Neural crest cell (in vitro differentiated cells): ENCODE measurements at regions not wholly inside any gene's neighbourhood (a gene's known extent, or its start where the extent isn't known, plus 50 kb on each side); places are given as distances from the start of the nearest gene placed in this dataset.
A peak's percentile ranks its signal among the peaks of the same experiment; 100 is the strongest.

Experiments used
- DNase-seq: peaks from one replicate; pipeline ENCODE4 v3.0.0; 2021; ENCODE audit warnings: low read depth, mixed read lengths, low spot score
- H3K27ac Mint-ChIP-seq: one replicate; pipeline ENCODE4 v1.8.0; 2021; ENCODE audit warnings: mild to moderate bottlenecking, mixed read lengths; ENCODE audit not compliant: unreplicated experiment
- H3K27me3 Mint-ChIP-seq: 2 replicates; pipeline ENCODE4 v1.8.0; 2021; ENCODE audit warnings: low read depth, mild to moderate bottlenecking, mixed read lengths
- H3K36me3 Mint-ChIP-seq: 2 replicates; pipeline ENCODE4 v1.8.0; 2021; ENCODE audit warnings: low read depth, mild to moderate bottlenecking, mixed read lengths
- H3K4me1 Mint-ChIP-seq: 2 replicates; pipeline ENCODE4 v1.8.0; 2021; ENCODE audit warnings: mixed read lengths
- H3K4me3 Mint-ChIP-seq: one replicate; pipeline ENCODE4 v1.8.0; 2021; ENCODE audit warnings: mild to moderate bottlenecking, mixed read lengths
- H3K9me3 Mint-ChIP-seq: 2 replicates; pipeline ENCODE4 v1.8.0; 2021; ENCODE audit warnings: mixed read lengths
- TF ChIP-seq, protein P1 (sequence below): fragments of 200-600 bp; sonication (generic); conservative IDR thresholded peaks from 2 replicates; pipeline ENCODE4 v1.5.0; 2021; ENCODE audit warnings: antibody characterized with exemption, mild to moderate bottlenecking

DNA sequence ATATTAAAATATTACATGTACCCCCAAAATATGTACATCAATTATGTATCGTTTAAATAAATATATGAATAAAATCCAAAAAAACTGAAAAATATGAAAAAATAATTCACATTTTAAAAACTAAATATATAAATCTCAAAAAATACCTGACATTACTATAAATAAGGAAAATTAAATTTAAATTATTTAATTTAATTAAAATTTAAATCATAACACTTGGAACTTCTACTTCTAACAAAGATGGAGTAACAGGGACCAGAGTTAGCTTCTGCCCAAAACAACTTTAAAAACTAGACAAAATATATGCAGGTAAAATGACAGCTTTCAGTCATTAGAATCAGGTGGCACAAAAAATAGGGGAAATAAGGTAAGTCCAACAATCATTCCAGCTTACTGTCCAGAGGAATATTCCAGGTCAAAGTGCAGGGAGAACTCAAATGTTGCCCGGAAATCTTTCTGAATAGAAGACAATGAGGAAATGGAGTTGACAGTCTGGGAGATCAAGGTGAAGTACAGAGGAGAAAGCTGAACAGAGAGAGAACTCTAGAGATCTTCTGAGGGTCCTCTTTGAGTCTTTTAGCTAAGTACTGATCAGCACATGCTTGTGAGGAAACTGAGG lies 207.7 kb upstream of the ATP11B start:
- DNase-seq: no peak
- TF ChIP-seq, protein P1, sequence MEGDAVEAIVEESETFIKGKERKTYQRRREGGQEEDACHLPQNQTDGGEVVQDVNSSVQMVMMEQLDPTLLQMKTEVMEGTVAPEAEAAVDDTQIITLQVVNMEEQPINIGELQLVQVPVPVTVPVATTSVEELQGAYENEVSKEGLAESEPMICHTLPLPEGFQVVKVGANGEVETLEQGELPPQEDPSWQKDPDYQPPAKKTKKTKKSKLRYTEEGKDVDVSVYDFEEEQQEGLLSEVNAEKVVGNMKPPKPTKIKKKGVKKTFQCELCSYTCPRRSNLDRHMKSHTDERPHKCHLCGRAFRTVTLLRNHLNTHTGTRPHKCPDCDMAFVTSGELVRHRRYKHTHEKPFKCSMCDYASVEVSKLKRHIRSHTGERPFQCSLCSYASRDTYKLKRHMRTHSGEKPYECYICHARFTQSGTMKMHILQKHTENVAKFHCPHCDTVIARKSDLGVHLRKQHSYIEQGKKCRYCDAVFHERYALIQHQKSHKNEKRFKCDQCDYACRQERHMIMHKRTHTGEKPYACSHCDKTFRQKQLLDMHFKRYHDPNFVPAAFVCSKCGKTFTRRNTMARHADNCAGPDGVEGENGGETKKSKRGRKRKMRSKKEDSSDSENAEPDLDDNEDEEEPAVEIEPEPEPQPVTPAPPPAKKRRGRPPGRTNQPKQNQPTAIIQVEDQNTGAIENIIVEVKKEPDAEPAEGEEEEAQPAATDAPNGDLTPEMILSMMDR: no peak
- Mint-ChIP-seq H3K4me1 (peaks cover 5% of the 10 kb centered on the region), H3K27ac (no peak overlapping the region), H3K9me3 (peaks cover 15% of the 10 kb centered on the region), H3K27me3 (no peaks in the 10 kb centered on the region), H3K4me3 (no peak overlapping the region), H3K36me3 (peaks cover 7% of the 10 kb centered on the region)

DNA sequence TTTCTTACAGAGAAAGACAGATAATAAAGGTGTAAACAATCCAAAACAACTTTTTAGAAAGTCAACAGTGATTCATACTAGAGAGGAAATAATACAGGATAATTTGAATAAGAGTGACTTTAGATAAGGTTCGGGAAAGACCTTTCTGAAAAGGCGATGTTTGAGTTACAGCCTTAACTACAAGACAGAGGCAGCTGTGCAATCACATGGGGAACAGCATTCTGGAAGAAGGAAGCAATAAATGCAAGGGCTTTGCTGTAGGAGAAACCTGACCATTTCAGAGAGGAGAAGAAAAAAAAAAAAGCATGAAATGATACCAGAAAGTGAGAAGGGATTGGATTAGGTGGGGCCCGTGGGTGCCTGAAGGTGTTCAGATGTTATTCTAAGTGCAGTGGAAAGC lies 200.6 kb upstream of the ATP11B start:
- DNase-seq: no peak
- peaks cover 12% of the 10 kb centered on the region for H3K4me1 Mint-ChIP-seq
- no peak overlapping the region for H3K4me3 Mint-ChIP-seq
- TF ChIP-seq, protein P1: no peak
- H3K9me3 Mint-ChIP-seq: peaks cover 4% of the 10 kb centered on the region
- peaks cover 5% of the 10 kb centered on the region for H3K36me3 Mint-ChIP-seq
- peak overlapping the region; percentile 31 for H3K27ac Mint-ChIP-seq
- no peaks in the 10 kb centered on the region for H3K27me3 Mint-ChIP-seq

DNA sequence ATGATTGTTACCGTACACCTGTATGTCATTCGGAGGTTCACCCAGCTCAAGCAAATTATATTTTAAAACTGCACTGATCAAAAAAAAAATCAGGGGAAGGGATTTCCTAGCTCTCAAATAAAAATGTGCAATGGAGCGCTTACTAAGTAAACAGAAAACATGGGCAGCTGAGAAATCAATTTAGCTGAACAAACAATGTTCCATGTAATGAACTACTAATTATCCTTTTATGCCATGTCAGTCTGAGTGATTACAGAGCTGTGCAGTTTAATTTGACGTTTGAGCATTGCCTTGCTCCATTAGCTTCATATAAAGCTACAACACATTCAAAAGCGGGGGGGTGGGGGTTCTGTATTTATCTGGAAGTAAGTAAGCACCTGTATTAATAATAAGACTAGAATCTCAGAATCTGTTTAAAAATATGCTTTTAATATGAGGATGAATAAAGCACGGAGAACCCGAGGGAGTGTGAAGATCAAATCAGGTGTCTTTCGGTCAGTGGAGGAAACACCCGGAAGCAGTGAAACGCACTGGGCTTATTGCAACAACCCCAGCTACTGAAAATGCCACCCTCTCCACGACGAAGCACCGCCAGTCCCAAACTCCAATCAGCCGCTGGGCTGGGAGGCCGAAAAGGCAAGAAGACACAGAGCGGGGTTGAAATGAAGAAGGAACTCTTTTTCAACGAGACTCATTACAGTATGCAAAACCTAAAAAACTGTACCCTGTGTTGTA lies 196.5 kb upstream of the ATP11B start:
- DNase-seq: no peak
- Mint-ChIP-seq H3K36me3 (no peaks in the 10 kb centered on the region), H3K4me3 (no peak overlapping the region), H3K27ac (no peak overlapping the region), H3K27me3 (no peaks in the 10 kb centered on the region), H3K4me1 (peaks cover 12% of the 10 kb centered on the region), H3K9me3 (no peaks in the 10 kb centered on the region)
- TF ChIP-seq, protein P1: no peak

DNA sequence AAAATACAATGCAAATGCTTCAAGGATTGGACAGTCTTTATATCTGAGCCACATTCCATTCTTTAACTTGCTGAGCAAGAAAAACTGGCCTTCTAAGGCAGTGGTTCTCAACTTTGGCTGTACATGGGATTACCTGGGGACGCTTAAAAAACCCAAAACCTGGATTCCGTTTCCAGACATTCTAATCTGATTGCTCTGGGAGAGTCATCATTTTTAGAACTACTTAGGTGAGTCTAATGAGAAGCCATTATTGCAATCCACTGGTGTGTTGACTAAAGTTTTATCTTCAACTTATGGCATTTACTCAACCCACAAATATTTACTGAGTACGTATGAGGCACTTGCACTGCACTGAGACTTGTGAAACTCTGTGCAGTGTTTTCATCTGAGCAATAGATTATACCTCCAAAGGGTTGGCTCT lies 195.7 kb upstream of the ATP11B start:
- H3K4me1 Mint-ChIP-seq: peaks cover 7% of the 10 kb centered on the region
- H3K27ac Mint-ChIP-seq: no peak overlapping the region
- H3K27me3 Mint-ChIP-seq: no peaks in the 10 kb centered on the region
- TF ChIP-seq, protein P1: no peak
- no peaks in the 10 kb centered on the region for H3K36me3 Mint-ChIP-seq
- H3K9me3 Mint-ChIP-seq: no peaks in the 10 kb centered on the region
- H3K4me3 Mint-ChIP-seq: no peak overlapping the region
- no peak for DNase-seq

DNA sequence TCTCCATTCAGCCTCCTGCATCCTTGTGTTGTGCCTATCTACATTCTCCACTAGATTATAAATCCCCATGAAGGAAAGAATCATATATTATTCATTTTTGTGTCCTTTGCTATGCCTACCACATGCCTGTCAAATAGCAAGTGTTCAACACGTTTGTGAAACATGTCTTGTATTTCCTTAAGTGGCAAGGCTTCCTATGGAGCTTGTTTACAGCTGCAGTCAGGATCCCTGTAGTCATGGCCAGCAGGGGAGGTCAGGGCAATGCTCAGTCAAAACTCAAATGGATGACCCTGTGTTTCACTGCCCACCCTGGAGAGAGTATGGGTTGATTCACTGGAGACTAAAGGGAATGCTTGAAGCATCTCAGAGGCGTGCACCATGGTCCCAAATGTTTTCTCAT lies 191.7 kb upstream of the ATP11B start:
- Mint-ChIP-seq H3K36me3 (no peaks in the 10 kb centered on the region), H3K27me3 (no peaks in the 10 kb centered on the region), H3K4me1 (peaks cover 3% of the 10 kb centered on the region), H3K27ac (no peak overlapping the region), H3K9me3 (no peaks in the 10 kb centered on the region), H3K4me3 (no peak overlapping the region)
- TF ChIP-seq, protein P1: no peak
- DNase-seq: no peak
